ENCODE measurements at regions not wholly inside any gene's neighbourhood (a gene's known extent, or its start where the extent isn't known, plus 50 kb on each side); places are given as distances from the start of the nearest gene placed in this dataset.

DNA sequence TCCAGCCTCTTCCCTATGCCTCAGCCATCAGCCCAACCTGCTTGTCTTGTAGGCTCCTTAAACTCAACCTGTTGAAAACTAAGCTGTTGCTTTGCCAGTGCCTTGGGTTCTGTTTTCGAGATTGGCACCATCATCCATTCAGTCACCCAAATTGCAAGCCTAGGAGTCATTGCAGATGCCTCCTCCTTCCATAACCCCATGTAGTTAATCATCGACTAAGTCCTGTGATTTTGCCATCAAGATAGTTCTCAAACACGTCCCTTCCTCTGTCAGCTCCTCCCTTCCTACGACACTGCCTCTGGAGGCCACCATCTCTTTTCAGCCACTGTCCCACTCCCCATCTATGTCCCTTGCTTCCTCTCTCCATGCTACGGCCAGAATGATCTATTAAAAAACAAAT, 168.1 kb downstream of the RAB11FIP2 start:
- no peaks in the 10 kb centered on the region for H3K4me1 ChIP-seq (ENCODE audit: control insufficient read depth in 2 of 3, insufficient read depth in 2 of 3, low read depth in 1 of 3, low read length in 3 of 3)
- no peaks in the 10 kb centered on the region for H3K9me3 ChIP-seq (ENCODE audit: control insufficient read depth in 2 of 3, insufficient read depth in 1 of 3, low read length in 3 of 3)
- FAIRE-seq (no peak), DNase-seq (no peak)
- no peak overlapping the region for H3K27ac ChIP-seq (ENCODE audit: low read depth in 2 of 2, low read length in 2 of 2)
- TF ChIP-seq, protein P1, sequence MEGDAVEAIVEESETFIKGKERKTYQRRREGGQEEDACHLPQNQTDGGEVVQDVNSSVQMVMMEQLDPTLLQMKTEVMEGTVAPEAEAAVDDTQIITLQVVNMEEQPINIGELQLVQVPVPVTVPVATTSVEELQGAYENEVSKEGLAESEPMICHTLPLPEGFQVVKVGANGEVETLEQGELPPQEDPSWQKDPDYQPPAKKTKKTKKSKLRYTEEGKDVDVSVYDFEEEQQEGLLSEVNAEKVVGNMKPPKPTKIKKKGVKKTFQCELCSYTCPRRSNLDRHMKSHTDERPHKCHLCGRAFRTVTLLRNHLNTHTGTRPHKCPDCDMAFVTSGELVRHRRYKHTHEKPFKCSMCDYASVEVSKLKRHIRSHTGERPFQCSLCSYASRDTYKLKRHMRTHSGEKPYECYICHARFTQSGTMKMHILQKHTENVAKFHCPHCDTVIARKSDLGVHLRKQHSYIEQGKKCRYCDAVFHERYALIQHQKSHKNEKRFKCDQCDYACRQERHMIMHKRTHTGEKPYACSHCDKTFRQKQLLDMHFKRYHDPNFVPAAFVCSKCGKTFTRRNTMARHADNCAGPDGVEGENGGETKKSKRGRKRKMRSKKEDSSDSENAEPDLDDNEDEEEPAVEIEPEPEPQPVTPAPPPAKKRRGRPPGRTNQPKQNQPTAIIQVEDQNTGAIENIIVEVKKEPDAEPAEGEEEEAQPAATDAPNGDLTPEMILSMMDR (IDR thresholded peaks at IDR 0.05; ENCODE audit: borderline replicate concordance, extremely low read depth, insufficient read depth): no peak
- intact Hi-C loops (cut with DNase I): no loop called here
- H3K4me3 ChIP-seq (ENCODE audit: low read length in 3 of 3): no peak overlapping the region
- H3K9ac ChIP-seq (ENCODE audit: low read length in 3 of 3): no peak overlapping the region
- H3K36me3 ChIP-seq (ENCODE audit: control insufficient read depth in 2 of 3, insufficient read depth in 3 of 3, low read length in 3 of 3): no peaks in the 10 kb centered on the region
- H3K27me3 ChIP-seq (ENCODE audit: control insufficient read depth, insufficient read depth, low read length): no peaks in the 10 kb centered on the region

- FAIRE-seq: no peak
- TF ChIP-seq, protein P1 (IDR thresholded peaks at IDR 0.05; ENCODE audit: borderline replicate concordance, extremely low read depth, insufficient read depth): no peak
- H3K9ac ChIP-seq (ENCODE audit: low read length in 3 of 3): no peak overlapping the region
- no peaks in the 10 kb centered on the region for H3K9me3 ChIP-seq (ENCODE audit: control insufficient read depth in 2 of 3, insufficient read depth in 1 of 3, low read length in 3 of 3)
- H3K27me3 ChIP-seq (ENCODE audit: control insufficient read depth, insufficient read depth, low read length): no peaks in the 10 kb centered on the region
- no peaks in the 10 kb centered on the region for H3K4me1 ChIP-seq (ENCODE audit: control insufficient read depth in 2 of 3, insufficient read depth in 2 of 3, low read depth in 1 of 3, low read length in 3 of 3)
- H3K36me3 ChIP-seq (ENCODE audit: control insufficient read depth in 2 of 3, insufficient read depth in 3 of 3, low read length in 3 of 3): no peaks in the 10 kb centered on the region
- no peak overlapping the region for H3K27ac ChIP-seq (ENCODE audit: low read depth in 2 of 2, low read length in 2 of 2)
- no peak overlapping the region for H3K4me3 ChIP-seq (ENCODE audit: low read length in 3 of 3)
- intact Hi-C loops (cut with DNase I): no loop called here
- no peak for DNase-seq
Observed at GRCh38 chr10:117884093-117884492, 162.6 kb downstream of the RAB11FIP2 start.

GRCh38 chr10:117884592-117884991, 162.1 kb downstream of the RAB11FIP2 start:
- H3K27me3 ChIP-seq (ENCODE audit: control insufficient read depth, insufficient read depth, low read length): no peaks in the 10 kb centered on the region
- H3K4me1 ChIP-seq (ENCODE audit: control insufficient read depth in 2 of 3, insufficient read depth in 2 of 3, low read depth in 1 of 3, low read length in 3 of 3): no peaks in the 10 kb centered on the region
- H3K9me3 ChIP-seq (ENCODE audit: control insufficient read depth in 2 of 3, insufficient read depth in 1 of 3, low read length in 3 of 3): no peaks in the 10 kb centered on the region
- DNase-seq (no peak), FAIRE-seq (no peak)
- no peak overlapping the region for H3K27ac ChIP-seq (ENCODE audit: low read depth in 2 of 2, low read length in 2 of 2)
- TF ChIP-seq, protein P1 (IDR thresholded peaks at IDR 0.05; ENCODE audit: borderline replicate concordance, extremely low read depth, insufficient read depth): no peak
- intact Hi-C loops (cut with DNase I): no loop called here
- no peak overlapping the region for H3K9ac ChIP-seq (ENCODE audit: low read length in 3 of 3)
- no peaks in the 10 kb centered on the region for H3K36me3 ChIP-seq (ENCODE audit: control insufficient read depth in 2 of 3, insufficient read depth in 3 of 3, low read length in 3 of 3)
- no peak overlapping the region for H3K4me3 ChIP-seq (ENCODE audit: low read length in 3 of 3)

DNA sequence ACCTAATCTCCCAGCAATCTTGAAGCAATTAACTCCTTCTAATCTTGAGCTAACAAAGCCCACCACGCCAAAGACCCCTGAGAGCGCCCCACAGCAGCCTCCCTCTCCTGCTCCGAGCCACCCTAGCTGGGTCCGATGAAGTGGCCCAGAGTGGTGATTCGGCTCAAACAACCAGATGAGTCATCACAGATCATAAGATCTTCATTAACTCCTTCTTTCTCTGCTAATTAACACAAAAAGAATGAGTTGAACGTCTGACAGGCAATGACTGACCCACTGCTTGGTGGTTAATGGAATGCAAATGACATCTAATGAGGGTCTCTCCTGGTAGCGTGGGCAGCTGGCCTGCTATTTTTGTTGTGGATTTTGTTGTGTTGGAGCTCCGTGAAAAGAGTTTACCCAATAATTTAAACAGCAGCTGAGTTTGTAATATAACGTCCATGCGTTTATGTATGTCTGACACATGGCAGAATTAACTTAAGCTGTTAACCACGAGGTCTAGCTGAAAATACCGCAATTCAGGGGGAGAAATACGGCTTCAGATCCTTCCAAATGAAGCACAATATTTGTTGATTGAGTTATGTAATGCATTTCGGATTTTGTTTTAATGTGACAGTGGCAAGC, 161.4 kb downstream of the RAB11FIP2 start:
- Histone ChIP-seq H3K27ac (ENCODE audit: low read depth in 2 of 2, low read length in 2 of 2) (no peak overlapping the region), H3K4me3 (ENCODE audit: low read length in 3 of 3) (no peak overlapping the region), H3K27me3 (ENCODE audit: control insufficient read depth, insufficient read depth, low read length) (no peaks in the 10 kb centered on the region), H3K9ac (ENCODE audit: low read length in 3 of 3) (no peak overlapping the region), H3K9me3 (ENCODE audit: control insufficient read depth in 2 of 3, insufficient read depth in 1 of 3, low read length in 3 of 3) (no peaks in the 10 kb centered on the region), H3K4me1 (ENCODE audit: control insufficient read depth in 2 of 3, insufficient read depth in 2 of 3, low read depth in 1 of 3, low read length in 3 of 3) (no peaks in the 10 kb centered on the region), H3K36me3 (ENCODE audit: control insufficient read depth in 2 of 3, insufficient read depth in 3 of 3, low read length in 3 of 3) (no peaks in the 10 kb centered on the region)
- intact Hi-C loops (cut with DNase I): no loop called here
- TF ChIP-seq, protein P1 (IDR thresholded peaks at IDR 0.05; ENCODE audit: borderline replicate concordance, extremely low read depth, insufficient read depth): no peak
- FAIRE-seq: no peak
- DNase-seq: no peak
